Vagina (tissue), 2 donors: ENCODE measurements at regions not wholly inside any gene's neighbourhood (a gene's known extent, or its start where the extent isn't known, plus 50 kb on each side); places are given as distances from the start of the nearest gene placed in this dataset.

Experiments used
- DNase-seq, 2 donors: peaks; one replicate each; pipeline ENCODE4 v3.0.0-alpha.2; 2017; ENCODE audit errors: extremely low spot score in 2 of 2
- H3K27ac ChIP-seq: fragments of 200-600 bp; sonication (generic); one replicate; pipeline ENCODE4 v1.5.1; 2019
- H3K27me3 ChIP-seq: fragments of 200-600 bp; sonication (generic); one replicate; pipeline ENCODE4 v1.5.1; 2019
- H3K36me3 ChIP-seq, 2 donors: fragments of 200-600 bp; sonication (generic); one replicate each; pipeline ENCODE4 v1.5.1; 2017 to 2019
- H3K4me1 ChIP-seq: fragments of 200-600 bp; sonication (generic); one replicate; pipeline ENCODE4 v1.5.1; 2019
- H3K4me3 ChIP-seq, 2 donors: fragments of 200-600 bp; sonication (generic); 1 replicate in 1 of 2; 2 replicates in 1 of 2; pipeline ENCODE4 v1.5.1; 2016 to 2019
- H3K9me3 ChIP-seq: fragments of 200-600 bp; sonication (generic); one replicate; pipeline ENCODE4 v1.5.1; 2019
- CTCF ChIP-seq, 3 experiments: fragments of 450-650 bp in 2 of 3; fragments of 200-600 bp in 1 of 3; sonication (generic) in 1 of 3; IDR thresholded peaks; one replicate each; pipeline ENCODE4 v1.5.1; 2017 to 2019; ENCODE audit warnings: antibody characterized with exemption in 3 of 3, mild to moderate bottlenecking in 2 of 3, moderate library complexity in 2 of 3
- POLR2A ChIP-seq, 2 donors: fragments of 450-650 bp; IDR thresholded peaks; one replicate each; pipeline ENCODE4 v1.6.1; 2017; ENCODE audit warnings: antibody characterized with exemption in 2 of 2, mild to moderate bottlenecking in 2 of 2, moderate library complexity in 2 of 2
- POLR2AphosphoS5 ChIP-seq, 2 donors: sonication (generic); formaldehyde crosslinking; IDR thresholded peaks; one replicate each; pipeline ENCODE4 v1.9.0; 2017; ENCODE audit warnings: antibody characterized with exemption in 2 of 2, mild to moderate bottlenecking in 2 of 2, low read depth in 1 of 2; ENCODE audit not compliant: insufficient read depth in 1 of 2
- intact Hi-C: fragments of 100-400 bp; cut with DNase I; formaldehyde crosslinking; loops from one replicate; pipeline ENCODE4 v1.15.1; 2023

GRCh38 chr9:73219985-73220626, 68.4 kb downstream of the ANXA1 start:
- no peaks in the 10 kb centered on the region for H3K36me3 ChIP-seq
- DNase-seq, result no peak
- H3K4me3 ChIP-seq, result no peak overlapping the region
- H3K27ac ChIP-seq, result no peak overlapping the region
- H3K4me1 ChIP-seq, result no peaks in the 10 kb centered on the region
- H3K27me3 ChIP-seq, result no peaks in the 10 kb centered on the region
- no peaks in the 10 kb centered on the region for H3K9me3 ChIP-seq
- TF ChIP-seq POLR2AphosphoS5 (IDR thresholded peaks at IDR 0.05; ENCODE audit: insufficient read depth in 1 of 2, low read depth in 1 of 2), result no peak
- TF ChIP-seq POLR2A (IDR thresholded peaks at IDR 0.05), result no peak
- TF ChIP-seq CTCF (IDR thresholded peaks at IDR 0.05), result no peak
- intact Hi-C loops, result no loop called here

- H3K4me3 ChIP-seq, result no peak overlapping the region
- intact Hi-C loops, result no loop called here
- DNase-seq, result no peak
- H3K9me3 ChIP-seq, result no peaks in the 10 kb centered on the region
- no peak for TF ChIP-seq POLR2AphosphoS5 (IDR thresholded peaks at IDR 0.05; ENCODE audit: insufficient read depth in 1 of 2, low read depth in 1 of 2)
- TF ChIP-seq POLR2A (IDR thresholded peaks at IDR 0.05), result no peak
- no peak for TF ChIP-seq CTCF (IDR thresholded peaks at IDR 0.05)
- no peaks in the 10 kb centered on the region for H3K27me3 ChIP-seq
- no peak overlapping the region for H3K27ac ChIP-seq
- no peaks in the 10 kb centered on the region for H3K4me1 ChIP-seq
- H3K36me3 ChIP-seq, result no peaks in the 10 kb centered on the region
Measured at GRCh38 chr9:73223594-73223993, 71.9 kb downstream of the ANXA1 start.

GRCh38 chr9:73229543-73229942, 77.9 kb downstream of the ANXA1 start:
- H3K9me3 ChIP-seq, result no peaks in the 10 kb centered on the region
- intact Hi-C loops, result no loop called here
- H3K27me3 ChIP-seq, result no peaks in the 10 kb centered on the region
- no peak overlapping the region for H3K4me3 ChIP-seq
- TF ChIP-seq POLR2A (IDR thresholded peaks at IDR 0.05) (no peak), POLR2AphosphoS5 (IDR thresholded peaks at IDR 0.05; ENCODE audit: insufficient read depth in 1 of 2, low read depth in 1 of 2) (no peak), CTCF (IDR thresholded peaks at IDR 0.05) (no peak)
- no peaks in the 10 kb centered on the region for H3K36me3 ChIP-seq
- no peak overlapping the region for H3K27ac ChIP-seq
- no peak for DNase-seq
- H3K4me1 ChIP-seq, result no peaks in the 10 kb centered on the region

- H3K9me3 ChIP-seq, result no peaks in the 10 kb centered on the region
- no peaks in the 10 kb centered on the region for H3K27me3 ChIP-seq
- no peak for DNase-seq
- intact Hi-C loops, result no loop called here
- TF ChIP-seq POLR2AphosphoS5 (IDR thresholded peaks at IDR 0.05; ENCODE audit: insufficient read depth in 1 of 2, low read depth in 1 of 2), result no peak
- no peaks in the 10 kb centered on the region for H3K36me3 ChIP-seq
- no peak overlapping the region for H3K27ac ChIP-seq
- no peaks in the 10 kb centered on the region for H3K4me1 ChIP-seq
- no peak overlapping the region for H3K4me3 ChIP-seq
Measured at GRCh38 chr9:73230251-73230650, 78.6 kb downstream of the ANXA1 start.

- Histone ChIP-seq H3K4me1 (no peaks in the 10 kb centered on the region), H3K9me3 (no peaks in the 10 kb centered on the region), H3K27me3 (no peaks in the 10 kb centered on the region), H3K27ac (no peak overlapping the region), H3K4me3 (no peak overlapping the region), H3K36me3 (no peaks in the 10 kb centered on the region)
- no peak for DNase-seq
- intact Hi-C loops, result no loop called here
- no peak for TF ChIP-seq POLR2AphosphoS5 (IDR thresholded peaks at IDR 0.05; ENCODE audit: insufficient read depth in 1 of 2, low read depth in 1 of 2)
- no peak for TF ChIP-seq CTCF (IDR thresholded peaks at IDR 0.05)
- no peak for TF ChIP-seq POLR2A (IDR thresholded peaks at IDR 0.05)
Measured at GRCh38 chr9:73231203-73231602, 79.5 kb downstream of the ANXA1 start.
